ENCODE measurements at regions not wholly inside any gene's neighbourhood (a gene's known extent, or its start where the extent isn't known, plus 50 kb on each side); places are given as distances from the start of the nearest gene placed in this dataset.
"Not testable (repeated sequence)": the region's sequence is repeated elsewhere in the genome, so short reads cannot be mapped to it uniquely, and the experiment has no call there.

GRCh38 chr6:1445650-1446330, 56.4 kb downstream of the FOXF2 start:
- no peak for DNase-seq

DNA sequence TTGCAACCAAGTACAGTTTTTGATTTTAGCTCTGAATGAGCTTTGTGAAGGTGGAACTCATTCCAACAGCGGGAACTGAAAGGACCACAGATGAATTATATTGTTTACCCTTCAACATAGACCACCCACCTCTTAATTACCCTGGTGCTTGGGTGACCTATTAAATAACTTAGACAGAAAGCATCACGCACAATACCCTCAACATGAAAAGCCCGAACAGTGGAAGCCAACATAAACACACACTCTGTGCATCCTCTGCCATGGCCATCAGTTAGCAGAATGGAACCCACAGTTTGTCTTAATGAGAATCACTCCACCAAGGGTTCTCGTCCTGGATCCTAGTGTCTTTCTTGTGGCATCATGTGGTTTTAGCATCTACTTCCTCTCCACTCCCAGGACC, 60.5 kb downstream of the FOXF2 start:
- no peak for DNase-seq

DNA sequence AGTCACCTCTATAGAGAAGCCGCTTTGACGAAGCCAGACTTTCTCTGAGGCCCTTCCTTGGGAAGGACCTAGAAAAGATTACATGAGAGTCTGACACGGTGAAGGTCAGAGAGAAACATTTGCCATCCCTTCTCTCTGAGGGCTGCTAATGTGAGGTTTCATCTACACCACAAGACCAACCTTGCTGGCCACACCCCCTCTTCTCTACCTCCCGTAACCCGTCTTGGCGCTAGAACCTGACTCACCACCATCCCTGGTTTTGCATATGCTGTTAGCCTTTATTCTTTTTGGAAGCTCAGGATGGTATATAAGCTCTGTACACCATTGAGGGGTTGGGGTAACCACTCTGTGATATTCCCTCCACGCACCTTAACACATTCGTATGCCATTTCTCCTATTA, 63.6 kb downstream of the FOXF2 start:
- no peak for DNase-seq

- DNase-seq, result not testable (repeated sequence)
Observed at GRCh38 chr6:1456816-1457215, 67.4 kb downstream of the FOXF2 start.

DNA sequence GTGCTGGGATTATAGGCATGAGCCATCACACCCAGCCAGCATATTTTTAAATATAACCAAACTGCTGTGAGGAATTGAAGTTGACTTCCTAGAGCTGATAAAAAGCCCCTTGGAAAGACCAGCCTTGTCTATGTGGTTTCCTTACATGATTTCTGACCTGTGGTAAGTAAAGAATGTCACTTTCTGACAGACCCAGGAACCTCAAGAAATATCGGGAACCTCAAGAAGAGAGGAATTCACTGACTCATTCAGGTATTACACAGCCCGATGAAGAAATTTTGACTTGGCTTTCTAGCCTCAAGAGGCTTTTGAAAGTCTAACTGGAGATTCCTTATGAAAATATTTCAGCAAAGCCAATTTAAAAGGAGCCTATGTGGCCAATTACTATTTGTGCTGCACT, 71.8 kb downstream of the FOXF2 start:
- no peak for DNase-seq

DNA sequence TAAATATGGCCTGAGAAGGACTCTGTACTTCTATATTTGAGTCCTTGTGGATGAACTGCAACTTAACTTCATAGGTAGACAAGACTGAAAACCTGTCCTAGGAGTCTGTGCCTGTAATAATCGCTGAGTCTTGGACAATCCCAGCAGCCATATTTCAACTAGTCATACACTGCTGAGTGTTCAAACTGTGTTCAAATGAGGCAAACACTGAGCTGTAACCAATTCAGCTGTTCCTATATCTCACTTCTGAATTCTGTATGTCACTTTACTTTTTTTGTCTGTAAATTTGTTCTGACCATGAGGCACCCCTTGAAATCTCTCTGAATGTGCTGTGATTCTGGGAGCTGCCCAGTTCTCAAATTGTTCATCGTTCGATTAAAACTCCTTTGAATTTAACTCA, 72.4 kb downstream of the FOXF2 start:
- no peak for DNase-seq

DNA sequence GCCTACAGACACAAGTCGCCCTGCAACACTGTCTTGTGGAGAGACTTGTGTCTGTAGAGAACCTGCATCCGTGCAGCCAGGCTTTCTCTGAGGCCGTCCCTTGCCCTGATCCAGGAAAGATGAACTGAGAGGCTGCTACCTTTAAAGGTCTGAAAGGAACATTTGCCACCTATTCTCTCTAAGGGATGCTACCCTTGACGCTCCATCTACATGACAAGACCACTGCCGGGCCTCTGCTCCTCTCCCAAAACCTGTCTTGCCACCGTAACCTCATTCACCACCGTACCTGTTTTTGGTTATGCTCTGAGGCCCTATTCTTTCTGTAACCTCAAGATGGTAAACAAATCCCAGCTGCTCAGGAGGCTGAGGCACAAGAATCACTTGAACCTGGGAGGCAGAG, 73.9 kb downstream of the FOXF2 start:
- DNase-seq, result no peak

DNA sequence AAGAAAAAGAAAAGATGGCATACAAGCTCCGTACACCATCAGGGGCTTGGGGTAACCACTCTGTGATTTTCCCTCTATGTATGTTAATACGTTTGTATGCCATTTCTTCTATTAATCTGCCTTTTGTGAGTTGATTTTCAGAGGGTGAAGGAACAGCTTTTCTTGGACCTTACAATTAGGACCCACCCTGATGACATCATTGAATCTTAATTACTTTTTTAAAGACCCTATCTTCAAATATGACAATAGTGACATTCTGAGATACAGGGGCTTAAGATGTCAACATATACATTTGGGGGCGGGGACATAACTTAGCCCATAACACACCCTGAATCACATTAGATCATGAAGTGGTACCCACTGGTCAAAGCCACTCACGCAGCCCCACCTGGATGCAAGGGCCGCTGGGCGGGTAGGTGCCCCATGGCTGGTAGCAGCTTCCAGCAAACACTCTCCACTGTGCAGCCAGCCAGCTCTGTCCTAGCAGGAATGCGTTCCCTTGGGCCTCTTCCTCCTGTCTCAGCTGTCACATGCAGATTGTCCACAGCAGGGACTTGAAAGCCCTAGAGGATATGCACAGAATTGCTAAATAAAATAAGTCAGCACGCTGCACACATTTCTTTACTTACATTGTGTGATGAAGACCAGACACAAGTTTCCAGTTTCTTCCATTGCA, 74.5 kb downstream of the FOXF2 start:
- DNase-seq, result no peak

DNA sequence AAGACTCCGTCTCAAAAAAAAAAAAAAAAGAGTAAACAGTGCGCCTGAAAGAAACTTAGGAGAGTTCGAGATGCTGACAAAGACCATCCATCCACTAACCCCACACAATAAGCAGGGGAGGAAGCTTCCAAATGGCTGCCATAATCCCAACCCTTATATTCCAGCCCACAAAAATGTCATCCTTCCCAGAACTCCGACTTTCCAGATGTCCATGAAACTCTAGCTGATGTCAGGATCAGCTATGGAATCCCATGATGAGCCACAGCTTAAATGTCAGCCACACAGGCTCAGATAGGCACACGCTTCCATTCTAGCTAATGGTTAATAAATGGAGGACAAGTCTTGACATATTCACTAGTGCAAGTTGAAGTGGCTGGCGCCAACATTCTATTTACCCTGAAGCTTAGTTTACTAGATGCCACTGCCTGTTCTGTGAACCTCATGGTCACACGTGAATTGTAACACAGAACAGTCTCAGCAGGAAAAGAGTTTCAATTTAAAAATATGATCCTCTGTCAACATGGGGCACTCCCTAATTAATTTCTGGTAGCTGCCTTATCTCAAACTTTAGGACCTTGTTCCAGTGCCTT, 75.5 kb downstream of the FOXF2 start:
- DNase-seq, result no peak

DNA sequence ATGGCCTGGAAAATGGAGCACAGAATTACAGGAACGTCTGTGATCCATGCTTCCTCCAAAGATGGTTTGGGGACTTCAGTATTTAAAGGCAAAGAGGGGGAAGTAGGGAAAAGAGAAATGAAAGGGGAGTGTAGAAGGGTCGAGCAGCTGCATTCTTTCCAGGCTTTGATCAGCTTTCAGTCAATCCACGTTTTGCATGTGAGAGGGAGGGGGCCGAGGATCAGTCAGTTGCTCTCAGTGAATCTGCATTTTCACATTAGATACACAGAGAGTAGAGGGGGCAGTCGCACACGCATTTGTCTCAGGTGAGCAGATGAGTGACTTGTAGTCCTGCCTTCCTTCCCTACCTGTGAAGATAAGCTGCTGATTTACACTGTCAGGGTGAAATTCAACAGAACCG, 78.8 kb downstream of the FOXF2 start:
- DNase-seq, result no peak

DNA sequence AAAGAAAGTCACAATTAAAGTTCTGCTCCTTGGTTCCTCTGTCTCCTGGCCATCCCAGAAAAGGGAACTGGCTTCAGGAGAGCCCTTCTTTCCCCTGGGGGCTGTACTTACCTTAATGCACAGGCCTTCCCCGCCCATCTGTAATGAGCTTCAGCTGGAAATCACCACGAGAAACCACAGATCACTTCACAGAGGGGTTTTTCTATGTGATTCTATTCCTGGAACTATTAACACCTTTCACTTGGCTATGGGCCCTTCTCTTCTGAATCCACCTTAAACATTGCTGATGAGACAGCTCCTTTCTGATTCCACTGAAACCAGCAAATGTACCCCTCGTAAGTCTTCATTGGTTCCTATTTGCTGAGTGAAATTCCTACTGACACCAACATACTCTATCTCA, 80.7 kb downstream of the FOXF2 start:
- DNase-seq, result no peak

GRCh38 chr6:1472643-1473042, 83.3 kb downstream of the FOXF2 start:
- DNase-seq, result no peak

DNA sequence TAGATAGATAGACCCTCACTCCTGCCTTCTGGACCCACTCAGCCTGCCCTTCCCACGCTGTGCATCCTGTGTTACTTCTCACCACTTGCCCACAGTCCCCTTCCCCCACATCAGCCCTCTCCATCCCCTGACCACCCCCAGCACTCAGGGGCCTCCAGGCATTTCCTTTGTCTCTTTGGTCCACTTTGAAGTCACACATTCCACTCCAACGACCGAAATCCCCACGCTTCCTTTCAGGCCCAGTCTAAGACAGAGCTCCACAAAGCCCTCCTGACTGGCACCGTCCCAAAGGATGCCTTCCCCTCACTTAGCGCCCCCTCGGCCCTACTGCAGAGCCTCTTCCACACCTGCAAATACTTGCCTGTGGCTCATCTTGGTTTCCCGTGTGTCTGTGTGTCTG, 83.8 kb downstream of the FOXF2 start:
- DNase-seq, result no peak

DNA sequence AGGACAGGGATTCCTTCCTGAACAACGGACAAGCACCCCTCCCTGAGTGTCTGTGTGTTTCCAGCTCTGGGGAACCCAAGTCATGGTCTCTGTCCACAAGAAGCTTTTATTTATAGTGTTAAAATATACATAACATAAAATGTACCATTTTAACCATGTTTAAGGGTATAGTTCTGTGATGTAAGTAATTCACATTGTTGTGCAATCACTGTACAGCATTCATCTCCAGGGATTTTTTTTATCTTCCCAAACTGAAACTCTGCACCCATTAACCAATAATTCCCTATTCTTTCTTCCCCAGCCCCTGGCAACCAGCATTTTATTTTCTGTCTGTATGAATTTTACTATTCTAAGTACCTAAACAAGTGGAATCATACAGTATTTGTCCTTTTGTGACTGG, 84.2 kb downstream of the FOXF2 start:
- no peak for DNase-seq

DNA sequence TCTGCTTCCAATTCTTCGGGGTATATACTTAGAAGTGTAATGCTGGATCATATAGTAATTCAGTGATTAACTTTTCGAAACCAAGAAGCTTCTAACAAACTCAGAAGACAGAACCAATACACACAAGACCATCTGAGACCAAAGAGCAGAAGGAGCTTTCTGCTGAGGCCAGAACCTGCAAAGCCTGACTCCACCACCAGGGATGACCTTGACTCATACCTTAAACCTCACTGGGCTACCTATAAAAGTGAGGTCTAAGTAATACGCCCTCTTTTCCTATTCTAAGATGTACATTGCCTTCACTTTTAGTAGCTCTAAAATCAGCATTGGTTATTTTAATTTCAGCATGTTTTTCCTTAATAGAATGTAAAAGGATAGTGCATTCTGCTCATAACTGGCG, 84.8 kb downstream of the FOXF2 start:
- no peak for DNase-seq

- no peak for DNase-seq
Observed at GRCh38 chr6:1475174-1475573, 85.8 kb downstream of the FOXF2 start.

DNA sequence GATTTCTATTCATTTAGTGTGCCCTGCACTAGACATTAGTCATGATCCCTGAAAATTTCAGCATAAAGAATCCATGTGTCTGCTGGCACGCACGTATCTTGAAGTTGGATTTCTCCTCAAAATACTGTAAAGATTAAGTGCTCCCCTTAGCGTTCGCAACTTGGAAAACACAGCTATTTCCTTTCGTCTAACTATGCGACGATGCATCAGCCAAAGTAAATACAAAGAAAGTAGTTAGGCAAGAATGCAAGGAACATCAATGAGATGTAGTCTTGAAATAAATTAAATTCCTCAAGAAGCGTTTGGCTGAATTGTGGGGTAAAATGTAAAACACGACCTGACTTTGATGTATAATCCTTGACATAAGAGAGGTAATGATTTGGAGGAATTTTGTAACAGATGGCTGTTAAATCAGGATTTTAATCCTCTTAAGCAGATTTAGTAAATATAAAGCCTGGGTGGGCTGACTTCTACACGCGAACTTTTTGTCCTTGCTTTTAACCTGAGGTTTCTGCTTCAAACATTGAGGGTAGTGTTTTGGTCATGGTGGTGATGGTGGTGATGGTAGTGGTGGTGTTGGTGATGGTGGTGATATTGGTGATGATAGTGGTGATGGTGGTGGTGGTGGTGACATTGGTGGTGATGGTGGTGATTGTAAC, 88.2 kb downstream of the FOXF2 start:
- DNase-seq, result no peak

GRCh38 chr6:1478163-1478826, 88.9 kb downstream of the FOXF2 start:
- not testable (repeated sequence) for DNase-seq

DNA sequence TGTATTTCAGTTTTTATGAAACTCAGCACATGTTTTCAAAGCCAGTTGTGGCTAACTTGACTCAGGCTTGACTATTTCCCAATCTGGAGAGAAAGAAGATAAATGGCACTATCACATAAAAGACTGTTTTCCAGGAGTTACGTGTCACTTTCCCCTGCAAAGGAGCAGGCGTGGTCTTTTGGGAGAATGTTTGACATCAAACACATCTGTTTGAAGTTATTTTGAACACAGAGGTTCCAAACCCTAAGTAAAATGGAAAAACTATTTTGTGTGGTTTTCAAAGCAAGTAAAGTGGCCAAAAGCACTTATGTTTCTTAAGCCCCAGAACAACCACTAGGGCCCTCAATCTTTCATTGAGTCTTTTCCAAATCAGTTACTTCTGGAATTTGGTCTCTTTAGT, 89.7 kb downstream of the FOXF2 start:
- no peak for DNase-seq

GRCh38 chr6:1479601-1480221, 90.3 kb downstream of the FOXF2 start:
- no peak for DNase-seq

GRCh38 chr6:1481286-1481685, 91.9 kb downstream of the FOXF2 start:
- no peak for DNase-seq

- DNase-seq, result no peak
Observed at GRCh38 chr6:1482381-1483166, 93.2 kb downstream of the FOXF2 start.
